Sciatic nerve (tissue), 2 donors: ENCODE measurements at regions not wholly inside any gene's neighbourhood (a gene's known extent, or its start where the extent isn't known, plus 50 kb on each side); places are given as distances from the start of the nearest gene placed in this dataset.
A peak's percentile ranks its signal among the peaks of the same experiment; 100 is the strongest.

Source experiments
- ATAC-seq: fragments of 200-7000 bp; cut with Tn5 transposase; one replicate; pipeline ENCODE4 v1.9.1; 2020; ENCODE audit warnings: mild to moderate bottlenecking, moderate library complexity
- DNase-seq: peaks from one replicate; pipeline ENCODE4 v3.0.0-alpha.2; 2020; ENCODE audit warnings: low spot score
- intact Hi-C: fragments of 100-400 bp; cut with DNase I; formaldehyde crosslinking; loops from one replicate; pipeline ENCODE4 v1.14.2; 2022
- donor health status: DM: no; HTN: no; CAD: no.
- donor health status: DM: no; HTN: no; CAD: no.

GRCh38 chr2:15058015-15058720 lies 425.7 kb downstream of the LRATD1 start:
- ATAC-seq = no peak
- no peak for DNase-seq
- intact Hi-C loops = no loop called here

GRCh38 chr2:15058721-15059157 lies 426.2 kb downstream of the LRATD1 start:
- DNase-seq (no peak), ATAC-seq (peak; percentile 85)
- intact Hi-C loops = no loop called here

DNA sequence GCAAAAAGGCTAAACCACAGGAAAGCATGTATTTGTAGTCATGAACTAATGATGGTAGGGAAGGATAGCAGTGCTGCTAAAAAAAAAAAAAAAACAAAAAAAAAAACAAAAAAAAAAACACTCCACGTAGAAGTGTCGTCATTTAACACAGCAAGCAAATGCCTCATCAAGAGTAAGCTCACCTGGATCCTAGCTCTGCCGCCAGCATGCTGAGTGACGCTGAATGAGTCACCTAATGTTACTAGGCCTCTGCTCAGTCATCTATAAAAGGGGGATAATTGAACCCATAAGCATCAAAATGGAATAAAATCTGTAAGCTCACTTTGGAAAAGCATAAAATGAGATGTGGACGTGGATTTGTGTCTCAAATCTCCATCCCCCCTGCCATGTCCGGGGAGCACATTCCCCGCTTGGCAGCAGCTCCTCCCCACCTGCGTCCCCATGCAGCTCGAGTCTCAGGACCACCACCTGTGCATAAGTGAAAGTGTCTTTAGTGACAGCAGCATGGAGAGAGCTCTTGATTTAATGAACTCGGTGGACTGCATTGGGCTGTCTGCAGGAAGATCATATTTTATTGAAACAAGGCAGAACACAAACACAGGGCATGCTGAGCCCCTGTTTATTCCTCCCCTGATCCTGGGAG lies 427.5 kb downstream of the LRATD1 start:
- ATAC-seq (no peak), DNase-seq (no peak)
- intact Hi-C loops = no loop called here

- DNase-seq = no peak
- no peak for ATAC-seq
- intact Hi-C loops = no loop called here
Observed at GRCh38 chr2:15061268-15061667, 428.8 kb downstream of the LRATD1 start.

- intact Hi-C loops = no loop called here
- DNase-seq (no peak), ATAC-seq (no peak)
Observed at GRCh38 chr2:15066138-15066537, 433.6 kb downstream of the LRATD1 start.

- intact Hi-C loops = no loop called here
- DNase-seq (no peak), ATAC-seq (peak; percentile 17)
Observed at GRCh38 chr2:15069149-15069548, 436.6 kb downstream of the LRATD1 start.

GRCh38 chr2:15072836-15073235 lies 440.3 kb downstream of the LRATD1 start:
- intact Hi-C loops = no loop called here
- DNase-seq = no peak
- ATAC-seq = no peak

DNA sequence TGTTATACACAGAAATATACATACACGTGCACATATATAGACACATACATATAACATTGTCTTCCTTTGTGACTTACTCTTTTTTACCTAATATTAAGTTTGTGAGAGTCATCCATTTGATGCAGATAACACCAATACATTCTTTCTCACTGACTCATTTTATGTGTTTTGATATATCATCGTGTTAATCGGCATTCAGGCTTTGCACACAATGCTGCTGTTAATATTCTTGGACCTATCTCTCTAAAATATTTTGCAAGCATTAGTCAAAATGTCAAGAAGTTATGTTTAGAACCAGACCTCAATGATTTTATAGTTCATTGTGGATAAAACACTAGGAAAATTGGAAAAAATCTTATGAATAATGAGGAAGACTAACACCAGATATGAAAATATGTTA lies 441.1 kb downstream of the LRATD1 start:
- ATAC-seq (no peak), DNase-seq (no peak)
- intact Hi-C loops = no loop called here

- DNase-seq = no peak
- intact Hi-C loops = no loop called here
- ATAC-seq = no peak
Observed at GRCh38 chr2:15074319-15074718, 441.8 kb downstream of the LRATD1 start.

DNA sequence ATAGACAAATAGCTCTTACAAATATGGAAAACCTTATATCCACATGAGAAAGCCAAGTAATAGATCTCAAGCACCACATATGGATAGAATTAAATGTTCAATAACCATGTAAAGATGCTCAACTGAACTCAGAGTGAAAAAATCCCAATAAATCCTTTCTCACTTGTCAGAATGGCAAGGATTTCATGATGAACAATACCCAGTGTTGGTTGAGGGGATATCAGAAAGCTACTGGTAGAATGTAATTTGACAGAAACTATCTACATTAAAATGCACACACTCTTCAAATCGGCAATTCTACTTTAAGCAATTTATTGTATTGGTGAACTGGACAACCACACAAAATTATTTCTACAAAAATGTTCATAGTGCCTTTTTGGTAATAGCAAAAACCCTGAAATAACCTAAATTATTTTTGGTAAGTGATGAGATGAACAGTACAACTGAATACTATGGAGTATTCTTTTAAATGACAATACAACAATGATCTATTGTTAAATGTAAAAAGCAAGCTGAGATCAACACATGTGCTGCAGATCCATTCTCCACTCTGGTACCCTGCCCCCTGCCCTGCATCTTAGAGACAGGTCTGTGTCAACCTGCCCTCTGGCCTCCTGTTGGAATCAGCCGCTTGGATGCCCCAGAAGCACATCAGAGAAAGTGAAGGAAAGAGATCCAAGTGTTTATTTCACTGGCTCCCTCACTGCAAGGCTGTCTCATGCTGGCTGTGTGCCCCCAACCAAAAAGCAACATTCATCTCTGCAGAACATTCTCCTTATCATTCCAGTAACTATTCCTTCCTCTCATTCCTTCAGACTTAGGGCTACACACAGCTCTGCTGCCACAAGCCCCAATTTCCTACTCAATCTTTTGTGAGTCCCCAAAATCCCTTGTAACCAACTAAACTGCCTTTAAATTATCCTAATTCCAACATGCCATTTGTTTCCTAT lies 442.5 kb downstream of the LRATD1 start:
- no peak for ATAC-seq
- no peak for DNase-seq
- intact Hi-C loops = no loop called here

DNA sequence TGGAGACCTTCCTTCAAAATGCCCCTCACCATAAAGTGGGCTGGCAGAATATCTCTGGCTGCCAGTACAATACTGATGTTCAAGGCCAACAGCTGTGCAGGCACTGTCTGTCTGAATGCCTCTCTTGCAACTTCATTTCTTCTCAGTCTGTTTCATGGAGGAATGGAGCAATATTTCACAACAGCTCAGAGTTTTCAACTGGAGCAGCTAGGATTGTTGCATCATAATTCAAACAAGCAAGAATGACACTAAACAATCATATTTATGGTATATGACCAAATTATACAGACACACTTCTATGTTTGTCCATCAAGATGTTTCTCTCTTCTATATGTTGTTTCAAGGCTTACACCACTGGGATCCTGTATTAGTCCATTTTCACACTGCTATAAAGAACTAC lies 444.2 kb downstream of the LRATD1 start:
- no peak for DNase-seq
- ATAC-seq = no peak
- intact Hi-C loops = no loop called here

DNA sequence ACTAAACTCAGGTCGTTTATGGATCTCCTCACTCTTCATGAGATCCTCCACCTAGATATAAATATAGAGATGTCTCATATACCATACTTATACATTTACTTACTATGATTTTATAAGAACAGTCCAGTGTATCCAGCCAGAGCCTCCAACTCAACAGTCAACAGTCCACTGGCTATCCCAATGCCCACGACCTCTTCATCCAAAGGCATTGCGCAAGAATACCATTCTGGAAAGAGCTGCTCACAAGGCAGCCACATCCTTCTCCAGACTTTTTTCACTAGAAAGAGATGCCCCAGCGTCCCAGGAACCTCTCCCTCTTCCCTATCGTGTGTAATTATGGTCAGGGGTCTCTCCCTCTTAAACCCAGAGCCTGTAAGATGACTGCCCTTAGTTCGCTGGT lies 448.8 kb downstream of the LRATD1 start:
- DNase-seq (no peak), ATAC-seq (no peak)
- intact Hi-C loops = no loop called here

- DNase-seq = no peak
- intact Hi-C loops = no loop called here
- ATAC-seq = no peak
Observed at GRCh38 chr2:15082105-15083058, 449.9 kb downstream of the LRATD1 start.

GRCh38 chr2:15084826-15085489 lies 452.4 kb downstream of the LRATD1 start:
- intact Hi-C loops = no loop called here
- ATAC-seq = no peak

GRCh38 chr2:15092181-15092580 lies 459.7 kb downstream of the LRATD1 start:
- ATAC-seq (no peak), DNase-seq (no peak)
- intact Hi-C loops = no loop called here

More at GRCh38 chr2:15084826-15085489, 452.4 kb downstream of the LRATD1 start:
- DNase-seq = no peak

- ATAC-seq (no peak), DNase-seq (no peak)
- intact Hi-C loops = no loop called here
Observed at GRCh38 chr2:15092691-15093090, 460.2 kb downstream of the LRATD1 start.

DNA sequence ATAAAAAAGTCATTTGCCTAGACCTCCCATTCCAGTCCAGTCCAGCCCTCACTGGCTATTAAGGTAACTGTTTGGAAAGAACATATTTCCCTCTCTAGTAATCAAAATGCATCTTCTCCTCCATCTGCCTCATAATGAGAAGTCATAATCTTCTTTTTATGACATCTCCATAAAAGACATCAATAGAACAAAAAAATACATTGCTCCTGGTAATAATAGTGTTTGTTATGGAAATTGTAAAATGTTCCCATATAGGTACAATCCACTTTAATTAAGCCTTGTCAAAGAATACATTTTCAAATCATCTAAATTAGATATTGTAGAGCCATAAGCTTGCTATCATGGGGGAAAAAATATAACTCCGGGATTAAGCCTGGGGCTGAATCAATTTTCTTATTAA lies 461.6 kb downstream of the LRATD1 start:
- ATAC-seq (no peak), DNase-seq (no peak)
- intact Hi-C loops = no loop called here

DNA sequence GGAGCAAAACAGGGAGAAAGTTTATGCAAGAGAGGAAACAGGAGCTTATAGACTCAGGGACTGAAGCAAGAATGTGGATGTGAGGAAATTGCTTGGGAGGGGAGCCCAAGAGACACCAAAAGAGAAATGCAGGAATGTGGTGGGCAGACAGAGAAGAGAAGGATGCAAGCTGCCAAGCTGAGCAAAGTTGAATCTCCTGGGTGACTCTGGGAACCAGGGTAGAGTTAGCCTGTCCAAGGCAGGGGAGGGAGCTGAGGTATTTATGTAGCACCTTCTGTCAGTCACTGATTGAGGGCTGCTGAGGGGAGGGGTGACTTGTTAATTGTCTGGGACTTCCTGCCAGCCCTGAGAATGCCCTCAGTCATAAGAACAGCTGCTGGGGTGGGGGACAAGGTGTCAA lies 464.3 kb downstream of the NBAS start:
- ATAC-seq = no peak
- intact Hi-C loops = loop anchor here (5.0 kb wide), 1 partner anchor 490 kb away; no protein-coding TSS in a partner anchor
- DNase-seq = no peak
